Colonic mucosa (tissue), 4 donors: ENCODE measurements at regions not wholly inside any gene's neighbourhood (a gene's known extent, or its start where the extent isn't known, plus 50 kb on each side); places are given as distances from the start of the nearest gene placed in this dataset.

Source experiments
- DNase-seq: peaks from one replicate; pipeline ENCODE4 v3.0.0-alpha.2; 2020
- H3K27ac ChIP-seq: fragments of 200-600 bp; one replicate; pipeline ENCODE4 v1.8.0; 2021
- H3K27me3 ChIP-seq: fragments of 200-600 bp; one replicate; pipeline ENCODE4 v1.8.0; 2021
- H3K36me3 ChIP-seq: fragments of 200-600 bp; one replicate; pipeline ENCODE4 v1.8.0; 2021
- H3K4me1 ChIP-seq: fragments of 200-600 bp; one replicate; pipeline ENCODE4 v1.8.0; 2021; ENCODE audit warnings: mild to moderate bottlenecking
- H3K4me3 ChIP-seq: fragments of 200-600 bp; one replicate; pipeline ENCODE4 v1.8.0; 2021
- H3K9ac ChIP-seq, 2 donors: one replicate each; pipeline ENCODE4 v1.7.0; 2013; ENCODE audit warnings: control low read depth in 2 of 2, low read depth in 2 of 2, low read length in 2 of 2
- H3K9me3 ChIP-seq: fragments of 200-600 bp; one replicate; pipeline ENCODE4 v1.8.0; 2021
- CTCF ChIP-seq: fragments of 200-600 bp; IDR thresholded peaks from one replicate; pipeline ENCODE4 v1.8.0; 2022; ENCODE audit warnings: antibody characterized with exemption, mild to moderate bottlenecking
- intact Hi-C: fragments of 100-400 bp; cut with DNase I; formaldehyde crosslinking; loops from one replicate; pipeline ENCODE4 v1.14.1; 2022
- donor health status: healthy.
- donor health status: DM: no; HTN: no; CAD: no.
- donor health status: DM: no; HTN: no; CAD: no.

GRCh38 chr18:68509902-68510301, 205.0 kb downstream of the TMX3 start:
- intact Hi-C loops = no loop called here
- Histone ChIP-seq H3K4me3 (no peak overlapping the region), H3K27me3 (no peaks in the 10 kb centered on the region), H3K9me3 (no peaks in the 10 kb centered on the region), H3K27ac (no peak overlapping the region), H3K9ac (no peak overlapping the region), H3K4me1 (no peaks in the 10 kb centered on the region), H3K36me3 (no peaks in the 10 kb centered on the region)
- DNase-seq = no peak
- TF ChIP-seq CTCF = no peak

GRCh38 chr18:68507781-68508180, 207.1 kb downstream of the TMX3 start:
- TF ChIP-seq CTCF = no peak
- Histone ChIP-seq H3K36me3 (no peaks in the 10 kb centered on the region), H3K27ac (no peak overlapping the region), H3K4me1 (no peaks in the 10 kb centered on the region), H3K27me3 (no peaks in the 10 kb centered on the region), H3K9me3 (no peaks in the 10 kb centered on the region), H3K9ac (no peak overlapping the region), H3K4me3 (no peak overlapping the region)
- intact Hi-C loops = no loop called here
- no peak for DNase-seq

- intact Hi-C loops = no loop called here
- TF ChIP-seq CTCF = no peak
- no peaks in the 10 kb centered on the region for H3K36me3 ChIP-seq
These were observed 209.7 kb downstream of the TMX3 start for GRCh38 chr18:68505178-68505574.

GRCh38 chr18:68504441-68505177, 210.3 kb downstream of the TMX3 start:
- Histone ChIP-seq H3K27me3 (no peaks in the 10 kb centered on the region), H3K36me3 (no peaks in the 10 kb centered on the region), H3K9ac (no peak overlapping the region), H3K27ac (no peak overlapping the region), H3K4me1 (no peaks in the 10 kb centered on the region), H3K9me3 (no peaks in the 10 kb centered on the region), H3K4me3 (no peak overlapping the region)
- intact Hi-C loops = no loop called here
- no peak for TF ChIP-seq CTCF
- no peak for DNase-seq

More at GRCh38 chr18:68505178-68505574, 209.7 kb downstream of the TMX3 start:
- no peak for DNase-seq
- no peaks in the 10 kb centered on the region for H3K9me3 ChIP-seq
- no peaks in the 10 kb centered on the region for H3K4me1 ChIP-seq
- no peak overlapping the region for H3K9ac ChIP-seq
- H3K27me3 ChIP-seq = no peaks in the 10 kb centered on the region
- no peak overlapping the region for H3K4me3 ChIP-seq
- no peak overlapping the region for H3K27ac ChIP-seq

- no peak overlapping the region for H3K27ac ChIP-seq
- H3K27me3 ChIP-seq = no peaks in the 10 kb centered on the region
- no peak overlapping the region for H3K9ac ChIP-seq
- no peak for TF ChIP-seq CTCF
- intact Hi-C loops = no loop called here
- no peaks in the 10 kb centered on the region for H3K36me3 ChIP-seq
- H3K4me3 ChIP-seq = no peak overlapping the region
- no peak for DNase-seq
- H3K9me3 ChIP-seq = no peaks in the 10 kb centered on the region
- no peaks in the 10 kb centered on the region for H3K4me1 ChIP-seq
These were observed 214.4 kb downstream of the TMX3 start for GRCh38 chr18:68500556-68500955.
